Testis (tissue), 2 donors: ENCODE measurements at regions not wholly inside any gene's neighbourhood (a gene's known extent, or its start where the extent isn't known, plus 50 kb on each side); places are given as distances from the start of the nearest gene placed in this dataset.

Source experiments
- DNase-seq: peaks from one replicate; pipeline ENCODE4 v3.0.0-alpha.2; 2019
- H3K27ac ChIP-seq, 2 donors: fragments of 200-600 bp; sonication (generic); one replicate each; pipeline ENCODE4 v1.5.1; 2019
- H3K27me3 ChIP-seq: fragments of 200-600 bp; sonication (generic); one replicate; pipeline ENCODE4 v1.5.1; 2019
- H3K36me3 ChIP-seq: fragments of 200-600 bp; sonication (generic); one replicate; pipeline ENCODE4 v1.5.1; 2017; ENCODE audit warnings: low read depth; ENCODE audit errors: missing control alignments
- H3K4me1 ChIP-seq: fragments of 200-600 bp; sonication (generic); one replicate; pipeline ENCODE4 v1.5.1; 2019
- H3K4me3 ChIP-seq, 2 donors: fragments of 200-600 bp; sonication (generic); one replicate each; pipeline ENCODE4 v1.5.1; 2017 to 2019
- H3K9me3 ChIP-seq: fragments of 200-600 bp; sonication (generic); one replicate; pipeline ENCODE4 v1.5.1; 2017
- CTCF ChIP-seq, 3 experiments: fragments of 450-650 bp in 2 of 3; fragments of 200-600 bp in 1 of 3; sonication (generic) in 1 of 3; IDR thresholded peaks; one replicate each; pipeline ENCODE4 v1.5.1; 2016 to 2019; ENCODE audit warnings: antibody characterized with exemption in 3 of 3, mild to moderate bottlenecking in 2 of 3, moderate library complexity in 1 of 3
- POLR2A ChIP-seq: fragments of 450-650 bp; IDR thresholded peaks from one replicate; pipeline ENCODE4 v1.6.1; 2017; ENCODE audit warnings: antibody characterized with exemption, mild to moderate bottlenecking, moderate library complexity
- WGBS, 2 donors: methylation state at CpG; one replicate each; pipeline ENCODE4 v1.1.5; 2018; 5-methylcytosine and 5-hydroxymethylcytosine counted together
- intact Hi-C: fragments of 100-400 bp; cut with DNase I; formaldehyde crosslinking; loops from one replicate; pipeline ENCODE4 v1.15.1; 2023; ENCODE audit warnings: low total_unique reads

DNA sequence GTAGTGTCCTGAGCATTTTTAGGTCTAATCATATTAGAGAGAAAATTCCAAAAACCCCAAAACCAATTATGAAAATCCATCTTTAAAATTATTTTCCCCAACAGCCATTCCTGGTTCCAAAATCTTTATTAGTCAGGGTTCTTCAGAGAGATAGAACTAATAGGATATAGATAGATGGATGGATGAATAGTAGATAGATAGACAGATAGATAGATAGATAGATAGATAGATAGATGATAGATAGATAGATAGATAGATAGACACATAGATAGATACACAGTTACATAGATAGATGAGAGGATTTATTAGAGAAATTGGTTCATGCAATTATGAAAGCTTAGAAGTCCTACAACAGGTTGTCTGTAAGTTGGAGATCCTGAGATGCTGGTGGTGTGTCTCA, 122.7 kb upstream of the POGK start:
- no peaks in the 10 kb centered on the region for H3K9me3 ChIP-seq

DNA sequence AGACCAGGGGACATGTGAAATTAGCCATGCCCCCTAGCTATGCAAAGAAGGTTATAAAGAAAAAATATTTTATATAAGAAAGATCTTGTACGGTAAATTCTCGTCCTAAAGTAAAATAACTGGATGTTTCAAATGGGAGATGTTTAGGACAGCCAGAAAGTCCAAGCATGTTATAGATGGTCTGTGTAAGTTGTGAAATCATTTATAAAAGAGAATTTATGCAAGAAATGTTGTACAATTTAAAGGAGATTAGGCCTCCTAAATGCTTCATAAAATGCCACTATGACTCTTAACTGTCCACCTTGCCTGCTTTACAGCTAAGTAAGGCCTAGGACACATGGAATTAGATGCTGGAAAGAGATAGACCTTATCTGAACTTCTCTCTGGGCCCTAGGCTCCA, 118.1 kb upstream of the POGK start:
- intact Hi-C loops, result no loop called here
- no peaks in the 10 kb centered on the region for H3K9me3 ChIP-seq
- H3K27me3 ChIP-seq, result no peaks in the 10 kb centered on the region
- H3K36me3 ChIP-seq, result no peaks in the 10 kb centered on the region
- TF ChIP-seq CTCF (IDR thresholded peaks at IDR 0.05) (no peak), POLR2A (no peak)
- H3K4me1 ChIP-seq, result no peaks in the 10 kb centered on the region
- H3K4me3 ChIP-seq, result no peak overlapping the region
- H3K27ac ChIP-seq, result no peak overlapping the region
- WGBS, 2 donors, result 39 to 49% methylated on average over 2 of the region's 2 CpGs
- DNase-seq, result no peak

More for the DNA sequence above, 122.7 kb upstream of the POGK start:
- no peaks in the 10 kb centered on the region for H3K36me3 ChIP-seq
- no peaks in the 10 kb centered on the region for H3K27me3 ChIP-seq
- H3K4me3 ChIP-seq, result no peak overlapping the region
- no peak for DNase-seq
- TF ChIP-seq CTCF (IDR thresholded peaks at IDR 0.05) (no peak), POLR2A (no peak)
- no peak overlapping the region for H3K27ac ChIP-seq
- intact Hi-C loops, result no loop called here
- no peaks in the 10 kb centered on the region for H3K4me1 ChIP-seq

GRCh38 chr1:166730299-166730888, 108.9 kb upstream of the POGK start:
- Histone ChIP-seq H3K4me3 (no peak overlapping the region), H3K4me1 (no peaks in the 10 kb centered on the region), H3K36me3 (no peaks in the 10 kb centered on the region), H3K9me3 (no peaks in the 10 kb centered on the region), H3K27me3 (no peaks in the 10 kb centered on the region), H3K27ac (no peak overlapping the region)
- TF ChIP-seq POLR2A, result no peak
- no peak for TF ChIP-seq CTCF (IDR thresholded peaks at IDR 0.05)
- no peak for DNase-seq
- 80 to 85% methylated on average over 1 of the region's 1 CpG for WGBS, 2 donors
- intact Hi-C loops, result no loop called here

GRCh38 chr1:166738140-166738539, 101.1 kb upstream of the POGK start:
- Histone ChIP-seq H3K4me3 (no peak overlapping the region), H3K27me3 (no peaks in the 10 kb centered on the region), H3K27ac (no peak overlapping the region), H3K4me1 (no peaks in the 10 kb centered on the region), H3K9me3 (no peaks in the 10 kb centered on the region), H3K36me3 (no peaks in the 10 kb centered on the region)
- DNase-seq, result no peak
- TF ChIP-seq POLR2A, result no peak
- intact Hi-C loops, result no loop called here

DNA sequence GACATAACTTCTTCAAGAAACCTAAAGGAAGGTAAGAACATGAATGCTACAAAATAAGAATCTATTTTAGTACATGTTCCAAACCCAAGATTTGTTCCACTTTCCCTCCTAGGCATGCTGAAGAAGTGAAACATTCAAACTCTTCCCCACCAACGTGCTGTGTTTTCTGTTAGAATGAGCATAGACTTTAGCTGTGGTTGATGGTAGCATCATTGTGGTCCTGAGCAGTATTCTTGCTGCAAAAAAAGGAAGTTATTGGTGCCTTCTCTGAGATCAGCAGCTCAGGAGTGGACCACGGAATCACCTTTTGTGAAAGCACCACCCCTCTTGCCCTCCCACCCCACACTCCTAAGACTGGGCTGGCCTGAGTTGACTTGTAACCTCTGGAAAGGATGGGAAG, 100.4 kb upstream of the POGK start:
- WGBS, 2 donors, result 61 to 66% methylated on average over 2 of the region's 2 CpGs
- H3K27me3 ChIP-seq, result no peaks in the 10 kb centered on the region
- H3K27ac ChIP-seq, result no peak overlapping the region
- DNase-seq, result no peak
- H3K4me3 ChIP-seq, result no peak overlapping the region
- H3K36me3 ChIP-seq, result no peaks in the 10 kb centered on the region
- H3K9me3 ChIP-seq, result no peaks in the 10 kb centered on the region
- TF ChIP-seq CTCF (IDR thresholded peaks at IDR 0.05) (no peak), POLR2A (no peak)
- no peaks in the 10 kb centered on the region for H3K4me1 ChIP-seq
- intact Hi-C loops, result no loop called here
